ENCODE measurements at regions not wholly inside any gene's neighbourhood (a gene's known extent, or its start where the extent isn't known, plus 50 kb on each side); places are given as distances from the start of the nearest gene placed in this dataset.

- peak in 1 of 2 experiments; percentile 43 for DNase-seq
Measured at GRCh38 chr19:31448221-31448657, 99.0 kb upstream of the TSHZ3 start.

DNA sequence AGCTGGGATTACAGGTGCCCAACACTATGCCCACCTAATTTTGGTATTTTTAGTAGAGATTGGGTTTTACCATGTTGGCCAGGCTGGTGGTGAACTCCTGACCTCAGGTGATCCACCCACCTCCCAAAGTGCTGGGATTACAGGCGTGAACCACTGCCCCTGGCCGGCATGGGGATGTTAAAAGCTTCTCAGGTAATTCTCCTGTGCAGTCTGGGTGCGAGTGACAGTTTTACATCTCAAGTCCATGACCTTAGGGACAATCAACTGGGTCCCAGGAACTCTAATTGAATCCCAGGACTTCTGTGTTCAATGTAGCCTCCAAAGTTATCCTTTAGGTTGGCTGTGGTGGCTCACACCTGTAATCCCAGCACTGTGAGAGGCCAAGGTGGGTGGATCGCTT is 100.1 kb upstream of the TSHZ3 start:
- no peak for DNase-seq

GRCh38 chr19:31450696-31451095 is 101.5 kb upstream of the TSHZ3 start:
- no peak for DNase-seq

DNA sequence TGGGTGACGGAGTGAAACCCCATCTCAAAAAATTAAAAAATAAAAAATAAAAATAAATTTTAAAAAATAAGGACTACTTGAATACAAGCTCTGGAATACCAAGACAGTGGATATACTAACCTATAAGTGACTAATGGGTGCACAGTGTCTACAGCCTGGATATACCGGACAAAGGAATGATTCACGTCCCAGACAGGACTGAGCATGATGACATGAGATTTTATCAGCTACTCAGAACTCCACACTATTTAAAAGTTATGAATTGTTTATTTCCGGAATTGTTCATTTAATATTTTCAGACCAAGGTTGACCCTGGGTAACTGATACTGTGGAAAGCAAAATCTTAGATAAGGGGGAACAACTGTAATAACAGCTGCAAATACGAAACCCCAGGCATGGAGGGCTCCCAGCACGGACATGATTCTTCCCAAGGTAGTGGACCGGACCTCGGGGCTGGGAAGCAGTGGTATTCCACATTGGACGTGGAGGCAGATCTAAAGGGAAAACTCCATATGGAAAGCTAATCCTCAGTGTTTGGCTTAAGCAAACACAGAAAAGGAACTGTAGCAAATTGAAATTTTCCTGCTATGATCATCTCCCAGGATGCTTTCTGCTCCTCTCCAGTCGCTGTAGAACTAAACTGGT is 102.6 kb upstream of the TSHZ3 start:
- no peak for DNase-seq

DNA sequence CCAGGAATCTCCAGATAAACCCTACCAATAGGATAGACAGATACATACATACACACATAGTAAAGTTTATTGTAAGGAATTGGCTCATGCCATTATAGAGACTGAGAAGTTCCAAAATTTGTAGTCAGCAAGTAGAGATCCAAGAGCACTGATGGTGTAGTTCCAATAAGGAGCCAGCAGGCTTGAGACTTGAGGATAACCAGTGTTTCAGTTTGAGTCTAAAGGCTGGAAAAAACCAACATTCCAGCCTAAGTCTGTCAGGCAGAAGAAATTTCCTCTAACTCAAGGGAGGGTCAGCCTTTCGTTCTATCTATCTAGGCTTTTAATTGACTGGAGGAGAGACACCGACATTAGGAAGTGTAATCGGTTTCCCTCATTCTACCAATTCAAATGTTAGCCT is 110.2 kb upstream of the TSHZ3 start:
- no peak for DNase-seq

DNA sequence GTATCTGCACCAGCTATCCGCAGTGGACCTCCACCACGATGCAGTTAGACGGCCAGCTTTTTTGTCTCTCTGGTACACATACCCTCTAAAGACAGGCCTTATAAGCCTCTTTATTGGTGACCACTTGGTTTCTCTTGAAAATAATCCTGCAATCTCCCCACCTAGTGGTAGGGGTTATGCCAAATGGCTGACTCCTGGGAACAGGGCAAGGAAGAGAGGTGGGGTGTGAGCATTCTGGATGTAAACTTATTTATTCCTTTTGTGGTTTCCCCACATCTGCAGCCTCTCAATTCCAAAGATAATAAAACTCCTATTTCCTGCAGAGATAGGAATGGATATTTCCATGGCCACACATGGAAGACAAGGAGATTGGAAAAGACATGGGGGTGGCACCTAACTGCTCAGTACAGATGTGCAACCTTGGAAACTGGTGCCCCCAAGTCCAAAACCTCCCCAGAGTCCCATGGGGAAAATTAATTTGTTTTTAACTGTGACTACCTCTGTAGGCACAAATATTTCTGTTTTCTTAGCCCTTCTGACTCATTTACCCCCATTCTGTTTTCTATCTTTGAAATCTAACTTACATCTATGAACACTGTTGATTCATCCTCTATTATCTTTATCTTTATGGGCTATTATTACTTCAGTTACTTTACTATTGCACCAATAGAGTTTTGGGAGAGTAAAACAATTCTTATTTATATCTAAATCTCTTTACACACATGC is 112.7 kb upstream of the TSHZ3 start:
- DNase-seq: no peak

- peak; percentile 86 to 89 for DNase-seq
Measured at GRCh38 chr19:31470229-31470939, 121.1 kb upstream of the TSHZ3 start.

DNA sequence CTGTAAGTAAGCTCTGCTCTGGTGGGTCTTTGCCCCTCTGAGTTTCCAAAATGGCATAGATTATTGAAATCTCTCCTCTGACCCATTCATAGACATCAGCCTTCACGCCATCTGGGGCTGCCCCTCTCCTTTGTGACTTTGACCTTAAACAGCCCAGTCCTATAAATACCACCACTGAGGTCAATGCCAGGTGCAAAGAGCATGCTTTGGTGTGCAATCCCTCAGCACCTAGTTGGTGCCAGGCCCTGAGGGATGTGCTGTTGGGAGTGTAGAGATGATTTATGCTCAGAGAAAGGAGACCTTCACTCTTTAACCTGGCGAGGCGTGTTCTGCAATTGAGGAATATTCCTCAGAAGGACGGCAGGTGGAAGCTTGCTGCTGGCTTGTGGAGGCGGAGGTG is 121.7 kb upstream of the TSHZ3 start:
- no peak for DNase-seq

- no peak for DNase-seq
Measured at GRCh38 chr19:31478241-31478640, 129.0 kb upstream of the TSHZ3 start.

GRCh38 chr19:31483226-31483857 is 134.1 kb upstream of the TSHZ3 start:
- no peak for DNase-seq

GRCh38 chr19:31484858-31485410 is 135.7 kb upstream of the TSHZ3 start:
- DNase-seq: peak in 1 of 2 experiments; percentile 18

GRCh38 chr19:31485472-31485871 is 136.2 kb upstream of the TSHZ3 start:
- DNase-seq: no peak

- DNase-seq: no peak
Measured at GRCh38 chr19:31491242-31491641, 142.0 kb upstream of the TSHZ3 start.

GRCh38 chr19:31492050-31492449 is 142.8 kb upstream of the TSHZ3 start:
- no peak for DNase-seq

- DNase-seq: no peak
Measured at GRCh38 chr19:31496076-31496475, 146.8 kb upstream of the TSHZ3 start.

GRCh38 chr19:31497709-31498108 is 148.5 kb upstream of the TSHZ3 start:
- no peak for DNase-seq

GRCh38 chr19:31498781-31499180 is 149.5 kb upstream of the TSHZ3 start:
- no peak for DNase-seq

DNA sequence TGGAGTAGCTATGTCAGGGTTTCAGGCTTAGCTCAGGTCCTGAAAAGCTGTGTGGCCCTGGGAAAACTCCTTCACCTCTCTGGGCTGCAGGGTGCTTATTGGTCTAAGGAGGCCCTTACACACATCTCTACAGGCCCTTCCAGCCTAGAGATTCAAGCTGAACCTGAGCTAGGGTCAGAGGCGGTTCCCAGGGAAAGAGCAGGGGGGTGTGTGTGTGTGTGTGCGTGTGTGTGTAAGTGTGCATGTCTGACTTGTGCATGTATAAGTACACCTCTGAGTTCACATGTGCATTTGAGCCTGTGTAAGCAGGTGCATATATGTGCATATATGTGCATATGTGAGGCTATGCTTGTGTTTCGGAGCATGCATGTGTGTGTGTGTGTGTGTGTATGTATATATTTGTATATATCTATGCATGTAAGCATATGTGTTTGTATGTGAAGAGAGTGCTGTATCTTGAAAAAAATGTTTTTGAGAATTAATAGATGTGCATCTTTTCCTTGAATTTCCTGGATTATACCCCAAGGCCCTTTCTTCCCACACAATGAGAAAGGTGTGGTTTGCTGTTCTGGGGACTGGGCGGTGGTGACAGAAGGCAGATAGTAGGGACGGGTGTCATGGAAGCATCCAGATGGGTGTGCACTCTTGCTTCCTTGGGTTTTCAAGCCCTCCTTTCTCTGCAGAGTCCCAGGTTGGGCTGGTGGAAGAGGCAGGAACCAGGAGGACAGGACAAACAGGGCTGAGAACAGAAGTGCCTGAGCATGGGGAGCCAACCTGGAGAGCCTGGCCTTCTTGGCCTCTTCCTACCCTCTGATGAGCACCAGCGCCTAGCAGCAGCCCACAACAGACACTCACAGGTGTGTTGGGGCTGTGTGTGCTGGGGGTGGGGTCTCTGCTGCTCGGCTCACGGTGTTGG is 150.3 kb upstream of the TSHZ3 start:
- no peak for DNase-seq

DNA sequence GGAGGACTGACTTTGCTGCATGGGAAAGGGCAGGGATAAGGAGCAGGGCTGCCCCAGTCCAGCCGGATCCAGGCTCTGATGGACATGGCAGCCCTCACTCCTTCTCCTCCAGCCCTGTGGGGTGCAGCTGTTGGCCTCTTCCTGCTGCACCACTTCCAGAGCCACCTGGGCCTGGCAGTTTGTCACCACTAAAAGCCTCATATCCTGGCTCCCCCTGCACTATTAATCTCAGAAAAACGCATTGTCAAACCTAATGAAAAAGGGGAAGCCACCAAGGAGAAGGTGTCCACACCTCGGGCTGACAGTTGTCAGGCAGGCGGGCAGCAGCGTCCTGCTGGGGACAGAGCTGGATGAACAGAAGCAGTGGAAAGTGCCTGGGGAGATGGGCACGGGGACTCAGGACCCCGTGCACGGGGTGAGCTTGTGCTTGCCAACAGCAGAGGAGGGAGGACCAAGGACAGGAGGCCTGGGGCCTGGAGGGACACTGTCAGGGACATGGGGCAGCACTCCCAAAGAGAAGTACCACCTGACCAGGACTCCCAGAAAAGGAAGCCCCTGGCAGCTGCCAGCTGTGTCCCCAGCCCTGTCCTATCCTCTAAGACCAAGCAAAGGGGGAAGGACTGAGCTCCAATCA is 151.1 kb upstream of the TSHZ3 start:
- no peak for DNase-seq

DNA sequence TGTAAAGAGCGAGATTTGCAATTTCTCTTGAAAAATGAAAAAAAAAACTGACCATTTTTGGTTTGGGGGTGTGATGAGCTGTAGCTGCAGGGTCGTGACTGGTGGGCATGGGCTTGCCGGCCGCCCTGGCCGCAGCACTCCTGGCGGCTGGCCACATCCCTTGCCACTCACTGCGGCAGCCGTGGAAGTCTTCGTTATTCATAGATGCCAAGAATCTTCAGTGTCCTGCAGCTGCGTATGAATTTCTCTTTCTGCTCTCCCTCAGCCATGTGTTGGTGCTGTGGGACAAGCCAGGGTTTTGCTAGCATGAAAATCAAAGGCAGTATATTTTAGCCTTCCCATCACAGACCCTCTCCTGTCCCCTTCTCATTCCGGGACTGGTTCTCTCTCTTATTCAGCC is 151.7 kb upstream of the TSHZ3 start:
- no peak for DNase-seq

- no peak for DNase-seq
Measured at GRCh38 chr19:31501427-31502195, 152.4 kb upstream of the TSHZ3 start.

All from NCI-H526 (cell line).